ENCODE measurements at regions not wholly inside any gene's neighbourhood (a gene's known extent, or its start where the extent isn't known, plus 50 kb on each side); places are given as distances from the start of the nearest gene placed in this dataset.

- POLR2A ChIA-PET: no interaction called here
- no peaks in the 10 kb centered on the region for H3K27me3 Mint-ChIP-seq
- intact Hi-C loops (cut with micrococcal nuclease): no loop called here
- peaks cover 14% of the 10 kb centered on the region for H3K9me3 Mint-ChIP-seq
- H3K4me3 Mint-ChIP-seq: no peak overlapping the region
- CTCF ChIA-PET: no interaction called here
- no peak overlapping the region for H3K27ac Mint-ChIP-seq
- no peaks in the 10 kb centered on the region for H3K4me1 Mint-ChIP-seq (ENCODE audit: low read depth)
- H3K36me3 Mint-ChIP-seq: no peaks in the 10 kb centered on the region
- DNase-seq: no peak
Observed at GRCh38 chr2:81839780-81840179, 1535.2 kb upstream of the LRRTM1 start.

- Mint-ChIP-seq H3K4me3 (no peak overlapping the region), H3K36me3 (no peaks in the 10 kb centered on the region), H3K27me3 (no peaks in the 10 kb centered on the region), H3K27ac (no peak overlapping the region), H3K9me3 (peaks cover 22% of the 10 kb centered on the region), H3K4me1 (ENCODE audit: low read depth) (no peaks in the 10 kb centered on the region)
- intact Hi-C loops (cut with micrococcal nuclease): no loop called here
- DNase-seq: no peak
- CTCF ChIA-PET: no interaction called here
- POLR2A ChIA-PET: no interaction called here
Observed at GRCh38 chr2:81835321-81836000, 1530.9 kb upstream of the LRRTM1 start.

- no peaks in the 10 kb centered on the region for H3K4me1 Mint-ChIP-seq (ENCODE audit: low read depth)
- ChIA-PET CTCF (no interaction called here), POLR2A (no interaction called here)
- DNase-seq: no peak
- H3K27ac Mint-ChIP-seq: no peak overlapping the region
- intact Hi-C loops (cut with micrococcal nuclease): no loop called here
- H3K4me3 Mint-ChIP-seq: no peak overlapping the region
- H3K9me3 Mint-ChIP-seq: peaks cover 26% of the 10 kb centered on the region
- H3K27me3 Mint-ChIP-seq: no peaks in the 10 kb centered on the region
- no peaks in the 10 kb centered on the region for H3K36me3 Mint-ChIP-seq
Observed at GRCh38 chr2:81786811-81787210, 1482.3 kb upstream of the LRRTM1 start.

- H3K27ac Mint-ChIP-seq: no peak overlapping the region
- no peaks in the 10 kb centered on the region for H3K4me1 Mint-ChIP-seq (ENCODE audit: low read depth)
- H3K9me3 Mint-ChIP-seq: peaks cover 21% of the 10 kb centered on the region
- no peak overlapping the region for H3K4me3 Mint-ChIP-seq
- H3K36me3 Mint-ChIP-seq: no peaks in the 10 kb centered on the region
- DNase-seq: no peak
- ChIA-PET CTCF (no interaction called here), POLR2A (no interaction called here)
- intact Hi-C loops (cut with micrococcal nuclease): no loop called here
- no peaks in the 10 kb centered on the region for H3K27me3 Mint-ChIP-seq
Observed at GRCh38 chr2:81767187-81767912, 1462.8 kb upstream of the LRRTM1 start.

- Mint-ChIP-seq H3K9me3 (peaks cover 23% of the 10 kb centered on the region), H3K27ac (no peak overlapping the region), H3K36me3 (no peaks in the 10 kb centered on the region), H3K4me3 (no peak overlapping the region), H3K4me1 (ENCODE audit: low read depth) (no peaks in the 10 kb centered on the region), H3K27me3 (no peaks in the 10 kb centered on the region)
- intact Hi-C loops (cut with micrococcal nuclease): no loop called here
- CTCF ChIA-PET: no interaction called here
- DNase-seq: no peak
- POLR2A ChIA-PET: no interaction called here
Observed at GRCh38 chr2:81747481-81748070, 1443.0 kb upstream of the LRRTM1 start.

- POLR2A ChIA-PET: no interaction called here
- no peaks in the 10 kb centered on the region for H3K27me3 Mint-ChIP-seq
- CTCF ChIA-PET: no interaction called here
Observed at GRCh38 chr2:81739966-81740365, 1435.4 kb upstream of the LRRTM1 start.

GRCh38 chr2:81734981-81735380, 1430.4 kb upstream of the LRRTM1 start:
- intact Hi-C loops (cut with micrococcal nuclease): no loop called here
- Mint-ChIP-seq H3K4me1 (ENCODE audit: low read depth) (no peaks in the 10 kb centered on the region), H3K36me3 (no peaks in the 10 kb centered on the region), H3K9me3 (peaks cover 15% of the 10 kb centered on the region), H3K4me3 (no peak overlapping the region), H3K27me3 (no peaks in the 10 kb centered on the region), H3K27ac (no peak overlapping the region)
- ChIA-PET POLR2A (no interaction called here), CTCF (no interaction called here)
- DNase-seq: no peak

More at GRCh38 chr2:81739966-81740365, 1435.4 kb upstream of the LRRTM1 start:
- H3K9me3 Mint-ChIP-seq: peaks cover 9% of the 10 kb centered on the region
- no peak for DNase-seq
- no peak overlapping the region for H3K27ac Mint-ChIP-seq
- no peak overlapping the region for H3K4me3 Mint-ChIP-seq
- H3K4me1 Mint-ChIP-seq (ENCODE audit: low read depth): no peaks in the 10 kb centered on the region
- intact Hi-C loops (cut with micrococcal nuclease): no loop called here
- no peaks in the 10 kb centered on the region for H3K36me3 Mint-ChIP-seq

GRCh38 chr2:81714817-81715216, 1410.3 kb upstream of the LRRTM1 start:
- DNase-seq: no peak
- H3K4me3 Mint-ChIP-seq: no peak overlapping the region
- no peaks in the 10 kb centered on the region for H3K36me3 Mint-ChIP-seq
- no peaks in the 10 kb centered on the region for H3K27me3 Mint-ChIP-seq
- no peaks in the 10 kb centered on the region for H3K4me1 Mint-ChIP-seq (ENCODE audit: low read depth)
- H3K27ac Mint-ChIP-seq: no peak overlapping the region
- peaks cover 31% of the 10 kb centered on the region for H3K9me3 Mint-ChIP-seq
- ChIA-PET CTCF (no interaction called here), POLR2A (no interaction called here)
- intact Hi-C loops (cut with micrococcal nuclease): no loop called here

GRCh38 chr2:81706856-81707255, 1402.3 kb upstream of the LRRTM1 start:
- no peaks in the 10 kb centered on the region for H3K36me3 Mint-ChIP-seq
- no peak overlapping the region for H3K4me3 Mint-ChIP-seq
- ChIA-PET POLR2A (no interaction called here), CTCF (no interaction called here)
- intact Hi-C loops (cut with micrococcal nuclease): no loop called here
- no peaks in the 10 kb centered on the region for H3K27me3 Mint-ChIP-seq
- H3K9me3 Mint-ChIP-seq: peaks cover 19% of the 10 kb centered on the region
- no peak for DNase-seq
- no peak overlapping the region for H3K27ac Mint-ChIP-seq
- no peaks in the 10 kb centered on the region for H3K4me1 Mint-ChIP-seq (ENCODE audit: low read depth)

GRCh38 chr2:81703831-81704230, 1399.3 kb upstream of the LRRTM1 start:
- Mint-ChIP-seq H3K27me3 (no peaks in the 10 kb centered on the region), H3K27ac (no peak overlapping the region), H3K4me3 (no peak overlapping the region), H3K4me1 (ENCODE audit: low read depth) (no peaks in the 10 kb centered on the region), H3K36me3 (no peaks in the 10 kb centered on the region), H3K9me3 (peaks cover 14% of the 10 kb centered on the region)
- intact Hi-C loops (cut with micrococcal nuclease): no loop called here
- CTCF ChIA-PET: no interaction called here
- DNase-seq: no peak
- POLR2A ChIA-PET: no interaction called here

GRCh38 chr2:81692566-81692965, 1388.0 kb upstream of the LRRTM1 start:
- no peaks in the 10 kb centered on the region for H3K4me1 Mint-ChIP-seq (ENCODE audit: low read depth)

GRCh38 chr2:81675641-81676040, 1371.1 kb upstream of the LRRTM1 start:
- H3K27me3 Mint-ChIP-seq: no peaks in the 10 kb centered on the region
- peaks cover 8% of the 10 kb centered on the region for H3K9me3 Mint-ChIP-seq
- no peaks in the 10 kb centered on the region for H3K36me3 Mint-ChIP-seq
- DNase-seq: no peak
- ChIA-PET POLR2A (no interaction called here), CTCF (no interaction called here)
- intact Hi-C loops (cut with micrococcal nuclease): no loop called here
- H3K27ac Mint-ChIP-seq: no peak overlapping the region
- H3K4me1 Mint-ChIP-seq (ENCODE audit: low read depth): no peaks in the 10 kb centered on the region
- no peak overlapping the region for H3K4me3 Mint-ChIP-seq

More at GRCh38 chr2:81692566-81692965, 1388.0 kb upstream of the LRRTM1 start:
- POLR2A ChIA-PET: no interaction called here
- Mint-ChIP-seq H3K4me3 (no peak overlapping the region), H3K9me3 (peaks cover 19% of the 10 kb centered on the region), H3K27me3 (no peaks in the 10 kb centered on the region), H3K27ac (no peak overlapping the region), H3K36me3 (no peaks in the 10 kb centered on the region)
- DNase-seq: no peak
- intact Hi-C loops (cut with micrococcal nuclease): no loop called here
- CTCF ChIA-PET: no interaction called here

- Mint-ChIP-seq H3K4me3 (no peak overlapping the region), H3K27ac (no peak overlapping the region), H3K27me3 (no peaks in the 10 kb centered on the region), H3K36me3 (no peaks in the 10 kb centered on the region), H3K4me1 (ENCODE audit: low read depth) (no peaks in the 10 kb centered on the region), H3K9me3 (peaks cover 3% of the 10 kb centered on the region)
- ChIA-PET CTCF (no interaction called here), POLR2A (no interaction called here)
- DNase-seq: no peak
- intact Hi-C loops (cut with micrococcal nuclease): no loop called here
Observed at GRCh38 chr2:81672923-81673322, 1368.4 kb upstream of the LRRTM1 start.

Measured in activated CD4-positive, alpha-beta memory T cell treated with anti-CD3 and anti-CD28 coated beads for 36 hours (primary cell).